SK-N-SH treated with all-trans-retinoic acid at 6 μM for 48 hours (cell line): ENCODE measurements at regions not wholly inside any gene's neighbourhood (a gene's known extent, or its start where the extent isn't known, plus 50 kb on each side); places are given as distances from the start of the nearest gene placed in this dataset.

ENCODE experiments used
- ATAC-seq: fragments of 200-7000 bp; cut with Tn5 transposase; 3 replicates; pipeline ENCODE4 v1.9.1; 2020; ENCODE audit warnings: mild to moderate bottlenecking, moderate library complexity
- ARNTL ChIP-seq: fragments of 450-650 bp; formaldehyde crosslinking; IDR thresholded peaks from 2 replicates; pipeline ENCODE4 v1.5.0; 2020; ENCODE audit warnings: low read depth, mild to moderate bottlenecking, moderate library complexity, borderline replicate concordance
- BACH2 ChIP-seq: fragments of 250-450 bp; sonication (Bioruptor Pico); IDR thresholded peaks from 2 replicates; pipeline ENCODE4 v1.9.0; 2021; ENCODE audit warnings: mild to moderate bottlenecking, borderline replicate concordance
- CREB5 ChIP-seq: fragments of 250-450 bp; sonication (Bioruptor Pico); IDR thresholded peaks from 2 replicates; pipeline ENCODE4 v1.5.1; 2020; ENCODE audit warnings: low read depth, mild to moderate bottlenecking, moderate library complexity
- CSDC2 ChIP-seq: fragments of 250-450 bp; sonication (Bioruptor Pico); IDR thresholded peaks from 2 replicates; pipeline ENCODE4 v1.5.0; 2020; ENCODE audit warnings: mild to moderate bottlenecking, moderate library complexity
- CSRNP3 ChIP-seq: fragments of 250-450 bp; sonication (Bioruptor Pico); IDR thresholded peaks from 2 replicates; pipeline ENCODE4 v1.5.1; 2021; ENCODE audit warnings: mild to moderate bottlenecking, moderate library complexity
- ESRRG ChIP-seq: fragments of 250-450 bp; sonication (Bioruptor Pico); IDR thresholded peaks from 2 replicates; pipeline ENCODE4 v1.6.1; 2021; ENCODE audit warnings: mild to moderate bottlenecking
- GLIS3 ChIP-seq: fragments of 250-450 bp; sonication (Bioruptor Pico); IDR thresholded peaks from 2 replicates; pipeline ENCODE4 v1.5.0; 2020; ENCODE audit warnings: mild to moderate bottlenecking, moderate library complexity
- ISL1 ChIP-seq: fragments of 250-450 bp; sonication (Bioruptor Pico); IDR thresholded peaks from 2 replicates; pipeline ENCODE4 v2.1.2; 2022; ENCODE audit warnings: mild to moderate bottlenecking, moderate library complexity
- OSR1 ChIP-seq: fragments of 250-450 bp; sonication (Bioruptor Pico); IDR thresholded peaks from 2 replicates; pipeline ENCODE4 v1.8.0; 2022; ENCODE audit warnings: moderate library complexity, mild to moderate bottlenecking, inconsistent platforms
- POU6F1 ChIP-seq: fragments of 250-450 bp; sonication (Bioruptor Pico); IDR thresholded peaks from 2 replicates; pipeline ENCODE4 v1.8.0; 2021; ENCODE audit warnings: low read depth, mild to moderate bottlenecking, moderate library complexity, borderline replicate concordance
- PPARA ChIP-seq: fragments of 250-450 bp; sonication (Bioruptor Pico); IDR thresholded peaks from 2 replicates; pipeline ENCODE4 v1.5.0; 2020; ENCODE audit warnings: mild to moderate bottlenecking, borderline replicate concordance
- RARB ChIP-seq: fragments of 250-450 bp; sonication (Bioruptor Pico); IDR thresholded peaks from 2 replicates; pipeline ENCODE4 v1.8.0; 2021; ENCODE audit warnings: mild to moderate bottlenecking, moderate library complexity
- SNAI2 ChIP-seq: fragments of 250-450 bp; sonication (Bioruptor Pico); IDR thresholded peaks from 2 replicates; pipeline ENCODE4 v1.5.0; 2020; ENCODE audit warnings: mild to moderate bottlenecking, moderate library complexity
- TCF4 ChIP-seq: fragments of 250-450 bp; sonication (Bioruptor Pico); IDR thresholded peaks from 2 replicates; pipeline ENCODE4 v1.8.0; 2021; ENCODE audit warnings: mild to moderate bottlenecking, moderate library complexity, borderline replicate concordance
- TSHZ2 ChIP-seq: fragments of 250-450 bp; sonication (Bioruptor Pico); IDR thresholded peaks from 2 replicates; pipeline ENCODE4 v1.5.0; 2020; ENCODE audit warnings: mild to moderate bottlenecking, moderate library complexity
- ZC3H10 ChIP-seq: fragments of 250-450 bp; sonication (Bioruptor Pico); IDR thresholded peaks from 2 replicates; pipeline ENCODE4 v1.5.1; 2021; ENCODE audit warnings: mild to moderate bottlenecking, moderate library complexity
- ZFP3 ChIP-seq: fragments of 250-450 bp; sonication (Bioruptor Pico); IDR thresholded peaks from 2 replicates; pipeline ENCODE4 v1.5.0; 2020; ENCODE audit warnings: mild to moderate bottlenecking, moderate library complexity
- ZFP30 ChIP-seq: fragments of 450-650 bp; formaldehyde crosslinking; IDR thresholded peaks from 2 replicates; pipeline ENCODE4 v1.5.0; 2022; ENCODE audit warnings: mild to moderate bottlenecking, moderate library complexity
- ZNF565 ChIP-seq: fragments of 450-650 bp; formaldehyde crosslinking; conservative IDR thresholded peaks from 2 replicates; pipeline ENCODE4 v1.5.0; 2020; ENCODE audit warnings: low read depth, mild to moderate bottlenecking, moderate library complexity
- ZNF70 ChIP-seq: fragments of 450-650 bp; formaldehyde crosslinking; IDR thresholded peaks from 2 replicates; pipeline ENCODE4 v1.5.0; 2020; ENCODE audit warnings: mild to moderate bottlenecking, moderate library complexity

GRCh38 chrX:120774606-120775005 lies 101.1 kb downstream of the CT47B1 start:
- TF ChIP-seq TSHZ2 (CRISPR knock-in tag), result no peak
- TF ChIP-seq CREB5 (CRISPR knock-in tag), result no peak
- no peak for TF ChIP-seq CSDC2 (CRISPR knock-in tag)
- TF ChIP-seq ZFP30 (CRISPR knock-in tag), result no peak
- TF ChIP-seq BACH2 (CRISPR knock-in tag), result no peak
- no peak for TF ChIP-seq ZC3H10 (CRISPR knock-in tag)
- TF ChIP-seq ZNF70 (CRISPR knock-in tag), result no peak
- no peak for TF ChIP-seq CSRNP3 (CRISPR knock-in tag)
- no peak for TF ChIP-seq TCF4 (CRISPR knock-in tag)
- TF ChIP-seq ZNF565 (CRISPR knock-in tag), result no peak
- no peak for TF ChIP-seq RARB (CRISPR knock-in tag)
- TF ChIP-seq ARNTL (CRISPR knock-in tag), result no peak
- TF ChIP-seq, all 23 proteins: peak for 0
- ATAC-seq, result no peak

- no peak for TF ChIP-seq TSHZ2 (CRISPR knock-in tag)
- no peak for TF ChIP-seq ZFP3 (CRISPR knock-in tag)
- no peak for TF ChIP-seq BACH2 (CRISPR knock-in tag)
- TF ChIP-seq TCF4 (CRISPR knock-in tag), result no peak
- TF ChIP-seq ISL1 (CRISPR knock-in tag), result no peak
- no peak for TF ChIP-seq ARNTL (CRISPR knock-in tag)
- TF ChIP-seq PPARA (CRISPR knock-in tag), result no peak
- no peak for TF ChIP-seq CREB5 (CRISPR knock-in tag)
- TF ChIP-seq ZNF565 (CRISPR knock-in tag), result no peak
- TF ChIP-seq OSR1, result no peak
- TF ChIP-seq SNAI2 (CRISPR knock-in tag), result no peak
- no peak for TF ChIP-seq POU6F1 (CRISPR knock-in tag)
- no peak for TF ChIP-seq ESRRG (CRISPR knock-in tag)
- no peak for TF ChIP-seq ZNF70 (CRISPR knock-in tag)
- no peak for TF ChIP-seq GLIS3 (CRISPR knock-in tag)
- TF ChIP-seq ZFP30 (CRISPR knock-in tag), result no peak
- ATAC-seq, result no peak
Observed at GRCh38 chrX:120773801-120774200, 101.9 kb downstream of the CT47B1 start.
